Panc1 (cell line): ENCODE measurements at regions not wholly inside any gene's neighbourhood (a gene's known extent, or its start where the extent isn't known, plus 50 kb on each side); places are given as distances from the start of the nearest gene placed in this dataset.

Source experiments
- ATAC-seq: fragments of 200-7000 bp; cut with Tn5 transposase; 2 replicates; pipeline ENCODE4 v1.9.1; 2020; ENCODE audit warnings: mild to moderate bottlenecking, moderate library complexity
- BruUV-seq: library from RNA; stranded (reverse); fragments of 400-500 nt; replicated peaks from 2 replicates; lab custom pipeline; 2021; lab: Mats Ljungman, UMichigan
- CTCF ChIA-PET: fragments of 300-600 bp; sonication (Branson Sonifier 250); formaldehyde crosslinking; loops from one replicate; lab custom pipeline; 2022; ENCODE audit warnings: antibody characterized with exemption; lab: Charles Lee
- POLR2A ChIA-PET: fragments of 300-600 bp; sonication (Branson Sonifier 250); formaldehyde crosslinking; loops from one replicate; lab custom pipeline; 2022; ENCODE audit warnings: antibody characterized with exemption; lab: Charles Lee
- DNase-seq: peaks from one replicate; pipeline ENCODE4 v3.0.0-alpha.2; 2010; ENCODE audit warnings: low read depth, low spot score
- H3K27ac ChIP-seq: 2 replicates; pipeline ENCODE4 v1.5.1; 2011; ENCODE audit warnings: mild to moderate bottlenecking, low read length, inconsistent platforms
- H3K27me3 ChIP-seq: fragments of 200-500 bp; sonication (Bioruptor generic); 2 replicates; pipeline ENCODE4 v1.6.0; 2014; ENCODE audit warnings: low read length, inconsistent platforms; ENCODE audit not compliant: control insufficient read depth, insufficient read depth
- H3K36me3 ChIP-seq: fragments of 200-500 bp; sonication (Bioruptor generic); 2 replicates; pipeline ENCODE4 v1.5.1; 2014; ENCODE audit warnings: inconsistent platforms, mild to moderate bottlenecking, low read length, moderate library complexity; ENCODE audit not compliant: control insufficient read depth, insufficient read depth
- H3K4me1 ChIP-seq: 2 replicates; pipeline ENCODE4 v1.5.1; 2011; ENCODE audit warnings: inconsistent platforms, mild to moderate bottlenecking, low read length, moderate library complexity; ENCODE audit not compliant: control insufficient read depth, insufficient read depth
- H3K4me3 ChIP-seq, 2 experiments: 2 replicates each; pipeline ENCODE4 v1.5.1; 2011 to 2012; ENCODE audit warnings: low read depth in 2 of 2, low read length in 2 of 2, mild to moderate bottlenecking in 2 of 2, inconsistent platforms in 1 of 2, moderate library complexity in 1 of 2
- H3K9me3 ChIP-seq: fragments of 200-500 bp; sonication (Bioruptor generic); 2 replicates; pipeline ENCODE4 v1.5.1; 2014; ENCODE audit warnings: low read depth, mild to moderate bottlenecking, inconsistent platforms, low read length, moderate library complexity; ENCODE audit not compliant: control insufficient read depth, insufficient read depth
- POLR2AphosphoS5 ChIP-seq: IDR thresholded peaks from 2 replicates; pipeline ENCODE4 v1.6.1; 2012; ENCODE audit warnings: mild to moderate bottlenecking, low read depth, low read length, moderate library complexity
- SIN3A ChIP-seq: IDR thresholded peaks from 2 replicates; pipeline ENCODE4 v1.6.1; 2012; ENCODE audit warnings: low read depth, mild to moderate bottlenecking, low read length, moderate library complexity, borderline replicate concordance; ENCODE audit not compliant: insufficient read depth
- TCF7L2 ChIP-seq: IDR thresholded peaks from 2 replicates; pipeline ENCODE4 v1.6.1; 2011; ENCODE audit warnings: mild to moderate bottlenecking, low read depth, low read length, inconsistent platforms
- in situ Hi-C: cut with HindIII; loops from 2 replicates; pipeline ENCODE4 v1.10.0; 2016; ENCODE audit warnings: low sequenced_read_pairs, low pct_unique_long_range_greater_than_20kb
- intact Hi-C: fragments of 100-400 bp; cut with micrococcal nuclease; formaldehyde crosslinking; loops from one replicate; pipeline ENCODE4 v1.10.0; 2022; ENCODE audit not compliant: unreplicated experiment
- TF ChIP-seq, protein P1 (sequence below), 2 experiments: IDR thresholded peaks; 2 replicates each; pipeline ENCODE4 v1.6.1; 2011 to 2012; ENCODE audit warnings: low read depth in 2 of 2, control low read depth in 1 of 2, low read length in 1 of 2, mild to moderate bottlenecking in 1 of 2, moderate library complexity in 1 of 2; ENCODE audit not compliant: insufficient read depth in 1 of 2
- TF ChIP-seq, protein P2 (sequence below): fragments of 450-650 bp; IDR thresholded peaks from 2 replicates; pipeline ENCODE4 v1.5.1; 2017; ENCODE audit warnings: mild to moderate bottlenecking

DNA sequence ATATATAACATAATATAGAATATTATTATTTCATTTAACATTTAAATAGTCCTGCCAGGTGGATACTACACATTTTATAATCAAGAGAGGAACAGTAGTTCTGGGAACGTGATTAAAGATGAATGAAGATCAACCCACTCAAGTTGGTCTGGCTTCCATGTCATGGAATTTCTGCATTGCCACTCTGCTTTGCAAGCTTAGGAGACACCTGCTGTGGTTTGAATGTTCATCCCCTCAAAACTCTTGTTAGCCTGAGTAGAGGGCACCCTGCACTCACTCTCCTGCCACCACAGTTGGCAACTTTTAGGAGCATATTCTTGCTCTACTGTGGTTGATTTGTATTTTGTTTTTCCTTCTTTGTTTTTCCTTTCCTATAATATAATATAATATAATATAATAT lies 153.2 kb downstream of the GLUL start:
- Histone ChIP-seq H3K27ac (no peak overlapping the region), H3K9me3 (no peaks in the 10 kb centered on the region), H3K27me3 (no peaks in the 10 kb centered on the region), H3K4me1 (no peaks in the 10 kb centered on the region), H3K36me3 (no peaks in the 10 kb centered on the region), H3K4me3 (no peak overlapping the region)
- in situ Hi-C loops (no loop called here), intact Hi-C loops (no loop called here)
- TF ChIP-seq, protein P1, sequence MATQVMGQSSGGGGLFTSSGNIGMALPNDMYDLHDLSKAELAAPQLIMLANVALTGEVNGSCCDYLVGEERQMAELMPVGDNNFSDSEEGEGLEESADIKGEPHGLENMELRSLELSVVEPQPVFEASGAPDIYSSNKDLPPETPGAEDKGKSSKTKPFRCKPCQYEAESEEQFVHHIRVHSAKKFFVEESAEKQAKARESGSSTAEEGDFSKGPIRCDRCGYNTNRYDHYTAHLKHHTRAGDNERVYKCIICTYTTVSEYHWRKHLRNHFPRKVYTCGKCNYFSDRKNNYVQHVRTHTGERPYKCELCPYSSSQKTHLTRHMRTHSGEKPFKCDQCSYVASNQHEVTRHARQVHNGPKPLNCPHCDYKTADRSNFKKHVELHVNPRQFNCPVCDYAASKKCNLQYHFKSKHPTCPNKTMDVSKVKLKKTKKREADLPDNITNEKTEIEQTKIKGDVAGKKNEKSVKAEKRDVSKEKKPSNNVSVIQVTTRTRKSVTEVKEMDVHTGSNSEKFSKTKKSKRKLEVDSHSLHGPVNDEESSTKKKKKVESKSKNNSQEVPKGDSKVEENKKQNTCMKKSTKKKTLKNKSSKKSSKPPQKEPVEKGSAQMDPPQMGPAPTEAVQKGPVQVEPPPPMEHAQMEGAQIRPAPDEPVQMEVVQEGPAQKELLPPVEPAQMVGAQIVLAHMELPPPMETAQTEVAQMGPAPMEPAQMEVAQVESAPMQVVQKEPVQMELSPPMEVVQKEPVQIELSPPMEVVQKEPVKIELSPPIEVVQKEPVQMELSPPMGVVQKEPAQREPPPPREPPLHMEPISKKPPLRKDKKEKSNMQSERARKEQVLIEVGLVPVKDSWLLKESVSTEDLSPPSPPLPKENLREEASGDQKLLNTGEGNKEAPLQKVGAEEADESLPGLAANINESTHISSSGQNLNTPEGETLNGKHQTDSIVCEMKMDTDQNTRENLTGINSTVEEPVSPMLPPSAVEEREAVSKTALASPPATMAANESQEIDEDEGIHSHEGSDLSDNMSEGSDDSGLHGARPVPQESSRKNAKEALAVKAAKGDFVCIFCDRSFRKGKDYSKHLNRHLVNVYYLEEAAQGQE (IDR thresholded peaks at IDR 0.05; ENCODE audit: insufficient read depth in 1 of 2, low read depth in 2 of 2, low read length in 1 of 2): no peak
- TF ChIP-seq, protein P2, sequence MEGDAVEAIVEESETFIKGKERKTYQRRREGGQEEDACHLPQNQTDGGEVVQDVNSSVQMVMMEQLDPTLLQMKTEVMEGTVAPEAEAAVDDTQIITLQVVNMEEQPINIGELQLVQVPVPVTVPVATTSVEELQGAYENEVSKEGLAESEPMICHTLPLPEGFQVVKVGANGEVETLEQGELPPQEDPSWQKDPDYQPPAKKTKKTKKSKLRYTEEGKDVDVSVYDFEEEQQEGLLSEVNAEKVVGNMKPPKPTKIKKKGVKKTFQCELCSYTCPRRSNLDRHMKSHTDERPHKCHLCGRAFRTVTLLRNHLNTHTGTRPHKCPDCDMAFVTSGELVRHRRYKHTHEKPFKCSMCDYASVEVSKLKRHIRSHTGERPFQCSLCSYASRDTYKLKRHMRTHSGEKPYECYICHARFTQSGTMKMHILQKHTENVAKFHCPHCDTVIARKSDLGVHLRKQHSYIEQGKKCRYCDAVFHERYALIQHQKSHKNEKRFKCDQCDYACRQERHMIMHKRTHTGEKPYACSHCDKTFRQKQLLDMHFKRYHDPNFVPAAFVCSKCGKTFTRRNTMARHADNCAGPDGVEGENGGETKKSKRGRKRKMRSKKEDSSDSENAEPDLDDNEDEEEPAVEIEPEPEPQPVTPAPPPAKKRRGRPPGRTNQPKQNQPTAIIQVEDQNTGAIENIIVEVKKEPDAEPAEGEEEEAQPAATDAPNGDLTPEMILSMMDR: no peak
- TF ChIP-seq SIN3A: no peak
- TF ChIP-seq TCF7L2: no peak
- no peak for TF ChIP-seq POLR2AphosphoS5
- POLR2A ChIA-PET: no interaction called here
- ATAC-seq (no peak), DNase-seq (no peak)
- no TSS peak for BruUV-seq
- CTCF ChIA-PET: no interaction called here

DNA sequence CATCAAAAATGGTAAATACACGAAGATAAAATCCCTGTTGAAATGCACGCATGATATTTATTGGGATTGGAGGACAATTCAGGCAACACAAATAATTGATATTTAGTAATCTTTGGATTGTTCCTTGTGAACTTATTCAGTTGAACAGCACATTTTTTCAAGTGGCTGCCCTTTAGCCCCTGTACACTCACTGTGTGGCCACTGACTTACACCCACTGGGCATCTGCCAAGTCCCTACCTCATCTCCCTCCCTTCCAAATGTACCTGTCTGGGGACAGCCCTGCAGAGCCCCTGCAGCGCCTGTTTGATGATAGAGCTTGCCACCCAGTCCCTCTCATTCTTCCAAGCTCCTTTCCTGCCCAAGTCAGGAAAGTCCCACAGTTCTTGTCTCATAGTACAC lies 154.3 kb downstream of the GLUL start:
- POLR2A ChIA-PET: no interaction called here
- Histone ChIP-seq H3K27me3 (no peaks in the 10 kb centered on the region), H3K4me3 (no peak overlapping the region), H3K9me3 (no peaks in the 10 kb centered on the region), H3K27ac (no peak overlapping the region), H3K36me3 (no peaks in the 10 kb centered on the region), H3K4me1 (no peaks in the 10 kb centered on the region)
- DNase-seq: no peak
- no TSS peak for BruUV-seq
- ATAC-seq: no peak
- intact Hi-C loops (no loop called here), in situ Hi-C loops (no loop called here)
- TF ChIP-seq, protein P2: no peak
- TF ChIP-seq SIN3A (no peak), TCF7L2 (no peak), POLR2AphosphoS5 (no peak)
- TF ChIP-seq, protein P1 (IDR thresholded peaks at IDR 0.05; ENCODE audit: insufficient read depth in 1 of 2, low read depth in 2 of 2, low read length in 1 of 2): no peak
- CTCF ChIA-PET: no interaction called here
